Amygdala (tissue), 56 donors: ENCODE measurements at regions not wholly inside any gene's neighbourhood (a gene's known extent, or its start where the extent isn't known, plus 50 kb on each side); places are given as distances from the start of the nearest gene placed in this dataset.
"Not testable (repeated sequence)": the region's sequence is repeated elsewhere in the genome, so short reads cannot be mapped to it uniquely, and the experiment has no call there.

ENCODE experiments used
- DNase-seq, 56 donors: peaks; one replicate each; lab custom pipeline; 2025; lab: John Stamatoyannopoulos, UW

DNA sequence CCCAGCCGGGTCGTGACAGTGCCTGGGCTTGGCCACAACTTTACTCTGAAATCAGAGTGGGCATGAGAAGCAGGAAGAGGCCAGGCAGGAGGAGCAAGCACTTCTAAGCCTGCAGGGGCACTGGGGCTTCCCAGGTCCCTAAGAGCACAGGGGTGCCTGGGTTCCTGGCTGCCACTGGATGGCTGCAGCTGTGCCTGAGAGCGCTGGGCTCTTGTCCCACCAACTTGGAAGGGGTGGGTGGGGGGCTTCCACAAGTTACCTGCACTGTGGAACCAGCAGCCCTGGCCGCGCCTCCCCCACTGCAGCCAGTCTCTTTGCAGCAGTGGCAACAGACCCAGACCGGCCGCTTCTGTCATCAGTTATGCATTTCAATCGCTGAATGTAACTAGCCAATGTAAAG, 434.7 kb upstream of the GRM3 start:
- DNase-seq, result no peak

DNA sequence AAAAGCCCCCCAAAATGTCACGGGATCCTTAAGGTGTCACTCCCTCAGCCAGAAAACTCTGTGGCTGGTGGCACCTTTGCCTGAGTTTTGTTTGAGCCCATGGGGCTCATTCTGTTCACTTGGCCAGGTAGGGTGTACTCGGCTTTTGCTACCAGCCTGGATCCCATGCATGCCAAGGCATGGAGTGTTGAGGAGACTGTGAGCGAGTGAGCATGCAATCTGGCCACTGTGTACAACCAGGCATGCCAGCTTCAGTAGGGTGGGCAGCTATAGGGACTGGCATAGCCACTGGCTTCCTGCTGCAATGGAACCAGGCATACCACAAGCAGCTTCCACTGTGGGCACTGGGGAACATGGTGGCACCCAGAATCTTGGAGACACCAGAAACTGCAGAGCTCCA, 436.0 kb upstream of the GRM3 start:
- DNase-seq, result no peak

DNA sequence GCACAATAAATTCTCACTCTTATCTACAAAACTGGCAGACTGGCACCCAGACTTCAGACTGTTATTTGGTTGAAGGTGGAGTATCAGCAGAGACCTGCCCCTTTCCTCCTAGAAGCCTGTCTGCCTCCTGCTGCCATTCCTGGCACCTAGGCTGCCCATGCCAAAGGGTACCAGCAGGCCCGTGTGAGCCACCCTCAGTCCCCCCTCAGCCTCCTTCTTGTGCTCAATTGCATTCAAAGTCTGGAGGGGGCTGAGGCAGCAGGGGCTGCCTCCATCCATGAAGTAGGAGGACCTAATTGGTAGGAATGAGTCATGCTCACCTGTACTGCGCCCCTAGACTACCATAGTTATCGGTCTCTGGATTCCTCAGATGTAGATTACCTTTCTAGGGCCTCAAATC, 440.9 kb upstream of the GRM3 start:
- DNase-seq, result no peak

DNA sequence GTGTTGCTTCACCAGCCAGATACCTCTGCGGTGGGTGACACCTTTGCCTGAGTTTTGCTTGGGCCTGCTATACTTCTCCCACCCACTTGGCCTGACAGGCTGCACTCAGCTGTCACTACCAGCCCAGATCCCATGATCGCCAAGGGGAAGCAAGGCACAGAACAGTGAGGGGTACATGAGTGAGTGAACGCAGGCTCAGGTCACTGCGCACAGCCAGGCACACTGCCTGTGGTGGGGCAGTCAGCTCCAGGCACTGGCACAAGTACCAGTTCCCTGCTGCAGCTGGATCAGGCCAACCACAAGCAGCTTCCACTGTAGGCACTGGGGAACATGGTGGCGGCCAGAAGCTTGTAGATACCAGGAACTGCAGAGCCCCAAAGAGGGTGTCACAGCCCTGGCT, 441.9 kb upstream of the GRM3 start:
- no peak for DNase-seq

DNA sequence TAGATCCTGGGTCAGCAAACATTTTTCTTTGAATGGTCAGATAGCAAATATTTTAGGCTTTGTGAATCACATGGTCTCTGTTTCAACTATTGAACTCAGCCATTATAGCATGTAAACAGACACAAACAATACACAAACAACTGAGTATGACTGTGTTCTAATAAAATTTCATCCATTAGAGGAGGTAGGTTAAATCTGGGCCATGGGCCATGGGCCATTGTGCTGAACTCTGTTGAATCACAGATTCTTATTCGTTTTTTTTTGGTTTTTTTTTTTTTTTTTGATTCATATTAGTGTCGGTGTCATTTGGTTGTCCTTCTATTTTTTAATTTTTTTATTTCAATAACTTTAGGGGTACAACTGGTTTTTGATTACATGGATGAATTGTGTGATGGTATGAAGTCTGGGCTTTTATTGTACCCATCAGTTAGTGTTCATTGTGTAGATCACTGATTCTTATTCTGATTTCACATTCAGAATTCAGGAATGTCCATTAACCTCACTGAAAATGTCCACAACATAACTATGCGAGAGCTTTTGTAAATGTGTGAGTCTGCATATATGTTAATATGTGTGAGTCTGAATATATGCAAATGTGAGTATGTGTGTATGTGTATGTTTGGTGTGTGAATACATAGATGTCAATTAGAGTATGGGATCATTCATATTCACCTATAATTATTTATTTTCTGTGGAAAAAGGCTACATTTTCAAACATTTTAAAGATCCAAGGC, 443.7 kb upstream of the GRM3 start:
- no peak for DNase-seq

DNA sequence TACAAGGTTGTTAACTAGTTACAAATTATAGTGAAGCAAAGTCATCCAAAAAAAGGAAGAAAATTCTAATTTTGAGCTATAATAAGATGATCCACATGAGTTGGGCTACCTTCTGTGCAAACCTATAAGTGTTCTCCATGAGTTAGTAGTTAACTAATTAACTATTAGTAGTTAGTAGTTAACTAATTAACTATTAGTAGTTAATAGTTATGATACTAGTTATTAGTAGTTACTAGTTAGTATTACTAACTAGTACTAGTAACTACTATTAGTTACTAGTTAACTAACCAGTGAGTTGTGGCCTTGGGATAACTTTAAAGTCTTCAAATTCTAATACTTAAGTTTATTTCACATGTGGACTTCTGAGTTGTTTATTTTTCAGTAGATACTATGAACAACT, 453.4 kb upstream of the GRM3 start:
- DNase-seq, result no peak

DNA sequence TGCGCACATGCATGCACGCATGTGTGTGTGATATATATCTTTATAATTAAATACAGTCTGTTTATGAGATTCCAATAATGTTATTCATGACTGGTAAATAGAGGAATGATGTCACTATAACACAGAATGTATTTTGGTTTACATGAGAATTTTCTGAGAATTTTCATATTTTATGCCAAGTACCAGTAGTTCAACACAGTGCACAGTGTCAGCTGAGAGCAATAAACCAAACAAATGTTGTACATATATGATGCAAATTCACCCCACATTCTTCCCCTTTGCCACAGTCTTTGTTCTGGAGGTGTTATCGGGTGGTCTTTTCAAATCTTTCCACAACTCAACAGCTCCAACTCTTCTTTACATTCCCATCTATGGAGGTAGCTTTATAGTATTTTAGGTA, 462.2 kb upstream of the GRM3 start:
- DNase-seq, result no peak

DNA sequence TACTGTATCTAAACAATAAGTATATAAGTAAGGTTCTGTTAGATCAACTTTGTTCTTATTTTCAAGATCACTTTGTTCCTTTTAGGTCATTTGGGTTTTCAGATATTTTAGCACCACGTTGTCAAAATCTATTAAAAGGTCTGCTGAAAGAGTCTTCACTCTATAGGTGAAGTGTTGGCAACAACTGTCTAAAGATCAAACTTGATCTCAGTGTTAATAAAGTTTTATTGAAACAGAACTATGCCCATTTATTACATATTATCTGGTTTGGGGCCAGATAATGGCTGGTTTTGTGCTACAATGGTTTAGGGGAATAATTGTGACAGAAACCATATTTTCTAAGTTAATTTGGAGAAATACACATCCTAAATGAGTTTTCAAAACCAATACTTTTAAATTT, 478.9 kb upstream of the GRM3 start:
- DNase-seq, result no peak

DNA sequence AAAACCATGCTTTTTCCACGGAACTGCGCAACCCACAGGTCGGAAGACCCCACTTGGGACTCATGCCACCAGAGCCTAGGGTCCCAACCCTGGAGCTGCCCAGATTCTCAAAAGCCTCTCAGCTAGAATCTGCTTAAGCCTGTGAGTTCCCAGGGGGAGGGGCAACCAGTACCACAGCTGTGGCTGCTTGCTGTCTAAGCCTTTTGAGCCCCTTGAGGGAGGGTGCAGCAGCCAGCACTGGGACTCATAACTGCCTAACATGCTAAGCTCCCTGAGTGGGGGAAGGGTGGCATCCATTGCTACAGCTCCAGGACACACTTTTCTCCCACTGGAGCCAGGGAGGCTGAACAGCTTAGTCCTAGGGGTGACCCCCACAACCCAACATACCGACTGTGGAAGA, 485.6 kb upstream of the GRM3 start:
- DNase-seq, result no peak

DNA sequence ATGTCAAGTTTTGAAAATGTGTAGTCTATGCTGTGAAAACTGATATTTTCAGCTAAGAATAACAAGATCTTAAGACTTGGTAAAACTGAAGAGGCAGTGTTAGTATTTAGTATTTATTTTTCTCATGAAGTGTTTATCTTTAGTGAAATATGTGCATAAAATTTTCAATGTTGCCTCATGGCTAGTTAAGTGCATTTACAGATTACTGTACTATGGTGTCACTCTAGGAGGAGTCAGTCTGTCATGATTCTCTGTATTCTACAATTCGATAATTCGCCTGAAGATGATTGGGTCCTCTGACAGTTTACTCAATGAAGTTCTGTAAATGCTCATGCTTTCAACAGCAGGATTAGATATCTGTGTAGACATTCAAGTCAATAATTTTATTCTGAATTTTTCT, 488.1 kb upstream of the GRM3 start:
- no peak for DNase-seq

DNA sequence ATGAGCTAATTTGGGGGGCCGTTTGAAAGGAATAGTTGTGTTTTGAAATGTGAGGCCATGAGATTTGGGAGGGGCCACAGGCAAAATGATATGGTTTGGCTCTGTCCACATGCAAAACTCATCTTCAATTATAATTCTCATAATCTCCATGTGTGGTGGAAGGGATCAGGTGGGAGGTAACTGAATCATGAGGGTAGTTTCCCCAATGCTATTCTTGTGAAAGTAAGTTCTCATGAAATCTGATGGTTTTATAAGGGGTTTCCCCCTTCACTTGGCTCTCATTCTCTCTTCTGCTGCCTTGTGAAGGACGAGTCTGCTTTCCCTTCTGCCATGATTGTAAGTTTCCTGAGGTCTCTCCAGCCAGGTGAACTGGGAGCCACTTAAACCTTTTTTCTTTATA, 490.8 kb upstream of the GRM3 start:
- no peak for DNase-seq

DNA sequence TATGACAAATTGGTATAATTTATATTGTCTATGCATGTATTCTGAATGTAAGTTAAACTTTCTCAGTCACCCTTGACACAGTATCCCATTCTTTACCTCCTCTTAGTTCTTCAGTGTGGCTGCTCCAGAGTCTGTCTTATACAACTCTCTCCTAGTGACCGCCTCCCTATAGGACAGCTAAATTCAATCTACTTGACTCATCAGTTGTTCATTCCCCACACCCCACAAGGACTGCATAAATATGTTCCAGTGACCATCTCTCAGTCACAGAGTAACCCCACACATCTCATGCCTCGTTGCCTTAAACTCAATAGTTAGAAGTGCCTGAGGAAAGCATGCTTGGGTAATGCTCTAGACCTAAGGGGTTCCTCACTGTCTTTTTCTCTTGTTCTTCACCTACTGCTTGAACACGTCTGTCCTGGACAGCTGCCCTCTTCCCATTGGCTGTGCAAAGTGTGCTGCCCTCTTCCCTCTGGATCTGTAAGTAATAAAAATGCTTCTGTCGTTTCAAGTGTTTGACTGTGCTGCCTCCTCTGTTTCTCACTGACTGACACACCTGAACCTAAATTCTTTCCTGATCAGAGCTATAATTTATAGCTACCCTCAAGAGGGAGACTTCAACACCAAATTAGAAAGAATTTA, 494.6 kb upstream of the GRM3 start:
- DNase-seq, result no peak

DNA sequence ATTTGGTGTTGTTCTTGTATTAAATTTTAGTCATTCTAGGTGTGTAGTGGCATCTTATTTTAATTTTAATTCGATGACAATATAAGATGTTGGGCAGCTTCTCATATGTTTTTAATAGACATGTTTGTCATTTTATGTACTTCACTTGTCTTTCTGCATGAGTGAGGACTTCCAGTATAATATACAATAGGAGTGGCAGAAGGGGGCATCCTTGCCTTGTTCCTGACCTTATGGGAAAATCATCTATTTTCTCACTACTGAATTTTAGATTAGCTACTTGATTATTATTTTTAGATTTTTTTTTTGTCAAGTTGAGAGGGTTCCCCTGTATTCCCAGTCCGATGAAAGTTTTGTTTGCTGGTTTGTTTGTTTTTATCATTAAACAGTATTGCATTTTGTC, 495.2 kb upstream of the GRM3 start:
- DNase-seq, result no peak

DNA sequence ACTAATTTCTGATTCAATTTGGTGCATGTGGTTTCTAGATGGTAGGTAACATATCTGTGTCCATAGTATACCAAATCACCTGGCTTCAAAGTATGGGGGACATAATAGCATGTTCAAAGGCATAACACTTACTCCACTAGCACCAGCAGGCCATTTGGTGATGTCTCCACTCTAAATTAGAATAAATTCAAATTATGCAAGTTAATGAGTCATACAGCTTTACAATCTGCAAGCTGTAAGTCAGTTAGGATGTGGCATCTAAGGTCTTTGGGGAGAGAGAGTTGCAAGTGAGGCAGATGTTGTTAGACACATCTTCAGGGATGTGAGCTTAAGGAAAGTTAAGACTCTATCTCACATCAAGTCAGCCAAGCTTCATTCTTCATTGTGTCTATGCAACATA, 506.4 kb upstream of the GRM3 start:
- no peak for DNase-seq

DNA sequence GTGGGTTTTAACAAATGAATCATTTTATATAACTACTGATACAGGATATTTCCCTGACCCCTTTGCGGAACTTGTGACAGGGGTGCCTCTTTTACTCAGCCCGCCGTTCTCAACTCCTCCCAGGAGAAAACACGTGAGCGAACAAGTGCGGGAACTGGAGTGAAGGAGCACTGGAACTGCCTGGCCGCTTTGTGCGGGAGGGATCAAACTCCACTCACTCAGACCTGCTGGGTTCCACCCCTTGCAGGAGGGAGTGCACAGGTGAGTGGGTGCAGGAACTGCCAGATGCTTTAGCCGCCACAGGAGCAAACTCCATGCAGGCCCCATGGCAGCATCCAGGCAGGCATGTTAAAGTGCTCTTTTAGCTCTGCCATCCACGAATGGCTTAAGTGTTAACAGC, 513.4 kb upstream of the GRM3 start:
- DNase-seq, result no peak

DNA sequence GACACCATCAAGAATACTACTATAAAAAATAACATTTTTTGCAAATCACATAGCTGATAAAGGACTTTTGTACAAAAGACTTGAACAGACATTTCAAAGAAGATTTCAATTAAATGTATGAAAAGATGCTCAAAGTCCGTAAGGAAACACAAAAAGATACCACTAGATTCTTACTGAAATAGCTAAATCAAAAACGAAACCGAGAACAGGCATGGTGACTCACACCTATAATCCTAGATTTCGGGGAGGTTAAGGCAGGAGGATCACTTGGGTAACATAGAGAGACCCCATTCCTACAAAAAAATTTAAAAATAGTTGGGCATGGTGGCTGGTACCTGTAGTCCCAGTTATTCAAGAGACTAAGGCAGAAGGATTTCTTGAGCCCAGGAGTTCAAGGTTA, 520.2 kb upstream of the GRM3 start:
- no peak for DNase-seq

DNA sequence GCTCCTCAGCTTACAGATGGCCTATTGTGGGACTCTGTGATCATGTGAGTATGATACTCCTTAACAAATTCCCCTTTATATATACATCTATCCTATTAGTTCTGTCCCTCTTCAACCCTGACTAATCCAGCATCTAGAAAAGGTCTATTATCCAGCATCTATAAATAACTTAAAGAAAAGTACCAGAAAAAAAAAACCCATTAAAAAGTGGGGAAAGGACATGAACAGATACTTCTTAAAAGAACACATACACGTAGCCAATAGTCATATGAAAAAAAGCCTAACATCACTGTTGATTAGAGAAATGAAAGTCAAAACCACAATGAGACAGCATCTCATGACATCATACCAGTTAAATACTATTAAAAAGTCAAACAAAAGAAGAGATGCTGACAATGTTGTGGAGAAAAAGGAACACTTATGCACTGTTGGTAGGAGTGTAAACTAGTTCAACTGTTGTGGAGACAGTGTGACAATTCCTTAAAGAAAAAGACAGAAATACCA, 549.5 kb upstream of the GRM3 start:
- DNase-seq, result no peak

DNA sequence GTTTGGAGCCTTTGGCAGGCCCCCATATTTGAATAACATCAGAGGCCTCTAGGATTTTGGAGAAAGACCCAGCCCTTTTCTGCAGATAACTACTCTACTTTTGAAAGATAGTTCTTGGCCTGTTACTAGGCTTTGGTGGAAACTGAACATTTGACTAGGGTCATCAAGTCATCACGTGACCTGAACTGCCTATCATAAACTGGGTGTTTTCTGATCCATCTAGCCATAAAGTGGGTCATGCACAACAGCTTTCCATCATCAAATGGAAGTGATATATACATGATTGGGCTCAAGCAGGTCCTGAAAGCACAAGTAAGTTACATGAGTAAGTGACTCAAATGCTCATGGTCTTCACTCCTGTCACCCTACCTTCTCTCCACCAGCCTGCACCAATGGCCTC, 552.3 kb upstream of the GRM3 start:
- DNase-seq, result no peak

DNA sequence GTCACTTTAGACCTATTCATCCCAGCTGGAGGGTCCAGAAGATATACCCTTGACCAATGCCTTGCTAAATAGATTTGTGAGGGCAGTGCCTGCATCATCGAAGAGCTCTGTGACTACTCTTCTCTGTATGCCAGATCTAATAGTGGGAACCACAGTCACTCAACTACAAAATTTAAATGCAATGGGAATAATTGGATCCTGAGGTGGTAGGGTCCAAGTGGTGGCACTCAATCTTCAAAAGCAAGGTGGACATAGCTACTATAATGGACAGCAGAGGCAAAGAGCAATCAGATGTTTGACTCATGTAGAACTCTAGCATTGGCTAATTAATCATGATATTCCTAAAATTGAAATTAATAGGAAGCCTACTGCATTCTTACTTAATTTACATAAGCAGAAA, 554.3 kb upstream of the GRM3 start:
- no peak for DNase-seq

DNA sequence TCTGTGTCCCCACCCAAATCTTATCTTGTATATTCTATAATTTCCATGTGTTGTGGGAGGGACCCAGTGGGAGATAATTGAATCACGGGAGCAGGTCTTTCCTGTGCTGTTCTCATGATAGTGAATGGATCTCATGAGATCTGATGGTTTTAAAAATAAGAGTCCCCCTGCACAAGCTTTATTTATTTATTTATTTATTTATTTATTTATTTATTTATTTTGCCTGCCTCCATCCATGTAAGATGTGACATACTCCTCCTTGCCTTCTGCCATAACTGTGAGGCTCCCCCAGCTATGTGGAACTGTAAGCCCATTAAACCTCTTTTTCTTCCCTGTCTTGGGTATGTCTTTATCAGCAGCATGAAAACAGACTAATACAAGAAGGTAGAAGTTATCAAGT, 579.1 kb upstream of the GRM3 start:
- DNase-seq, result not testable (repeated sequence)

DNA sequence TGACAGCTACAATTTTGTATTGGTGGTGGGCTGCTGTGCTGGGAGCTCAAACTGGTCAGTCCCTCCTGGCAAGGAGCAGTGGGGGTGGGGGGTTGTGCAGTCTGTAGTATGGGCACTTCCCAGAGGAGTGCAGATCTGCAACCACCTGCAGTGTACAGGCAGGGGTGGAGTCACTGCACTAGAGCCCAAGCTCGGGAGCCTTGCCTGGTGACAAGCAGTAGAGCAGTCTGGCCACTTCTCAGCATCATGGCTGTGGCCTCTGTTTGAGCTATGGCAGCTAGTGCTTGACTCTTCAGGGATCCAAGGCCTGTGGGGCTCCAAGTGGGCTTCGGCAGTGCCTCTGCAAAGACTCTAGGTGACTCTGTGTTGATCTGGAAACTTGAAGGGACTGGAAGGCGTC, 585.1 kb upstream of the GRM3 start:
- DNase-seq, result no peak

DNA sequence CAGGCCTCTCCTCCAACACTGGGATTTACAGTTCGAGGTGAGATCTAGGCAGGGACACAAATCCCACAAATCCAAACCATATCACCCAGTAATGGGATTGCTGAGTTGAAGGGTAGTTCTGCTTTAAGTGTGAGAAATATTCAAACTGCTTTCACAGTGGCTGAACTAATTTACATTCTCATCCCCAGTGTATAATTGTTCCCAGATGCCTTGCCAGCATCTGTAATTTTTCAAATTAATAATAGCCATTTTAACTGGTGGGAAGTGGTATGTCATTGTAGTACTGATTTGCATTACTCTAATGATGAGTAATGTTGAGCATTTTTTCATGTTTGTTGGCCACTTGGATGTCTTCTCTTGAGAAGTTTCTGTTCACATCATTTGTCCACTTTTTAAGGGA, 592.8 kb upstream of the GRM3 start:
- DNase-seq, result no peak

DNA sequence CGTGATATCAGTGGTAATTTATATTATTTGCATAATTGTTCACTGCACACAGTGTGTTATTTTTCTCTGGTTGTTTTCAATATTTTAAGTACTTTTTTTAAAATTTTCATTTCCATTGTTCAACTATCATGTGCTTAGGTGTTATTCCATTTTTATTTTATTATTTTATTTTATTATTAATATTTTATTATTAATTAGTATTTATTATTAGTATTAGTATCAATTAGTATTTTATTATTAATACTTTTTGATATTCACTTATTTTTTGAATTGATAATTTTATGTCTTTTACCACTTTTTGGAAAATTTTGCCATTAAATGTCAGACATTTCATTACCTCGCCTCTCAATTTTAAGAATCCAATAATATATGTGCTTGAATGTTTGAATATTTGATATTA, 593.8 kb upstream of the GRM3 start:
- no peak for DNase-seq
